Stimulated activated naive B cell treated with anti-CD40 and anti-IgM and Interleukin-4, amounts not matched to agents 10 μg/mL and 1 μg/mL and 100 μg/mL, for 72 hours (primary cell): ENCODE measurements at regions not wholly inside any gene's neighbourhood (a gene's known extent, or its start where the extent isn't known, plus 50 kb on each side); places are given as distances from the start of the nearest gene placed in this dataset.

Source experiments
- ATAC-seq, 2 donors: fragments of 150-1000 bp; cut with Tn5 transposase; replicated peaks; 2 replicates each; pipeline ENCODE4 v1.10.0; 2021; ENCODE audit warnings: moderate library complexity in 1 of 2
- DNase-seq: peaks from one replicate; pipeline ENCODE4 v3.0.0; 2021
- H3K27ac Mint-ChIP-seq: one replicate; pipeline ENCODE4 v1.8.0; 2022; ENCODE audit warnings: mild to moderate bottlenecking, mixed read lengths
- H3K27me3 Mint-ChIP-seq, 2 donors: one replicate each; pipeline ENCODE4 v1.8.0; 2022; ENCODE audit warnings: mixed read lengths in 2 of 2
- H3K36me3 Mint-ChIP-seq, 2 donors: one replicate each; pipeline ENCODE4 v1.8.0; 2022; ENCODE audit warnings: mixed read lengths in 2 of 2, mild to moderate bottlenecking in 1 of 2
- H3K4me1 Mint-ChIP-seq, 2 donors: one replicate each; pipeline ENCODE4 v1.8.0; 2022; ENCODE audit warnings: mixed read lengths in 2 of 2, mild to moderate bottlenecking in 1 of 2
- H3K4me3 Mint-ChIP-seq, 2 donors: one replicate each; pipeline ENCODE4 v1.8.0; 2022; ENCODE audit warnings: mild to moderate bottlenecking in 2 of 2, mixed read lengths in 2 of 2, moderate library complexity in 1 of 2
- H3K9me3 Mint-ChIP-seq, 2 donors: one replicate each; pipeline ENCODE4 v1.8.0; 2022; ENCODE audit warnings: mixed read lengths in 2 of 2, mild to moderate bottlenecking in 1 of 2

DNA sequence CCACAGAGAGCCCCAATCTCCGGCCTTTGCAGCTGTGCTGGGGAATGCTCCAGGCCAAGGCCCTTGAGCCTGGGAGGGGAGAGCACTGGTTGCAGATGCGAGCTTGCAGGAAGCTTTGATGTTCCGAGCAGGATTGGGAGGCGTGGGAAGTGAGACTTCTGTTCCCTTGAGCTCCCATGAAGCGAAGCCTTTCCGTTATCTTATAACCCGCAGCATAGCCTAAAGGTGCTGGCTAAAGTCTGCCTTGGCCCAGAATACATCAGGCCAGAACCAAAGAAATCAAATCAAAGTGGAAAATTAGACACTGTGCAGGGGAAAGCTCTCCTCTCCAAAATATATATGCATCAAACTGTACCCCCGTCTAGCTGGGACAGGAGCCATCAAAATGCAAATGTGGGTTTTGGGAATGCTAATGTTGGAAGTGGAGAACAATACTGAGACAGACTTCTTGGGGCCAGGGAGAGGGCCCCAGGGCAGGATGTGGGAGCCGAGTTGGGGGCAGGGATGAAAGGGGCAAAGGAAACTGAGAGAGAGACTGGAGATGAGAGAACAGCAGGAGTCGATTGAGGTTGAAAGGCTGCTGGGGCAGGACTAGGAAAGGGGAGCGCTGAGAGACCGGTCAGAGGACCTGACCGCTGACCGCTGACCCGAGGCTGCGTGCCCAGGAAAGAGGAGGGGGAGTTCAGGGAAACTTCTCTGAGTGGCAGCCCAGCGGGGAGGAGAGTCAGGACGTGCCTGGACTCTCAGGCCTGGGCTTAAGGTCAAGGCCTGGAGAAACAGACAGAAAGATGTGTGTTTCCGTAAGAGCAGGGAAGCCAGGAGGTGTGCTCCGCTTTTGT, 152.2 kb upstream of the PARP11 start:
- H3K27ac Mint-ChIP-seq, result no peak overlapping the region
- ATAC-seq (no peak), DNase-seq (no peak)
- H3K4me3 Mint-ChIP-seq, result no peak overlapping the region
- H3K27me3 Mint-ChIP-seq, result peaks cover 0 to 3% of the 10 kb centered on the region in 2 donors
- H3K36me3 Mint-ChIP-seq, result no peaks in the 10 kb centered on the region
- peaks cover 12 to 20% of the 10 kb centered on the region in 2 donors for H3K4me1 Mint-ChIP-seq
- no peaks in the 10 kb centered on the region for H3K9me3 Mint-ChIP-seq

DNA sequence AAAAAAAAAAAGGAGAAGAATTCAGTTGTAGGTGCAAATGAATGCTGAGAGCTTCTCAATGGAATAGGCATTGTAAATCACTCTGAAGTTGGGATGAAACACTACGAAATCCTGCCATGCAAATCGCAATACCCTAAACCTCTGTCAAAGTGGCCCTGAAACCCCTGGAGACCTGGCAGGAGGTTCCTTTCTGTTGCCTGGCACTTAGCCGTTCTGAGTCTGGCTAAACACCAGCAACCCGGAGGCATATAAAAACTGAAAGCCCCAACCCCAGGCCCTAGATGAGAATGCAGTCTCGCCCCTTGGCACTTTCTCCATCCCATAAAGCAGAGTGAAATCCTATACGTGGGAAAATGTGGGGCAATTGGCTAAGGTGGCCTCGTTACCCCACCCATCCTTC, 151.5 kb upstream of the PARP11 start:
- H3K4me1 Mint-ChIP-seq, result peaks cover 10 to 17% of the 10 kb centered on the region in 2 donors
- H3K27ac Mint-ChIP-seq, result no peak overlapping the region
- H3K9me3 Mint-ChIP-seq, result no peaks in the 10 kb centered on the region
- ATAC-seq (no peak), DNase-seq (no peak)
- peaks cover 0 to 5% of the 10 kb centered on the region in 2 donors for H3K27me3 Mint-ChIP-seq
- H3K36me3 Mint-ChIP-seq, result no peaks in the 10 kb centered on the region
- H3K4me3 Mint-ChIP-seq, result no peak overlapping the region

DNA sequence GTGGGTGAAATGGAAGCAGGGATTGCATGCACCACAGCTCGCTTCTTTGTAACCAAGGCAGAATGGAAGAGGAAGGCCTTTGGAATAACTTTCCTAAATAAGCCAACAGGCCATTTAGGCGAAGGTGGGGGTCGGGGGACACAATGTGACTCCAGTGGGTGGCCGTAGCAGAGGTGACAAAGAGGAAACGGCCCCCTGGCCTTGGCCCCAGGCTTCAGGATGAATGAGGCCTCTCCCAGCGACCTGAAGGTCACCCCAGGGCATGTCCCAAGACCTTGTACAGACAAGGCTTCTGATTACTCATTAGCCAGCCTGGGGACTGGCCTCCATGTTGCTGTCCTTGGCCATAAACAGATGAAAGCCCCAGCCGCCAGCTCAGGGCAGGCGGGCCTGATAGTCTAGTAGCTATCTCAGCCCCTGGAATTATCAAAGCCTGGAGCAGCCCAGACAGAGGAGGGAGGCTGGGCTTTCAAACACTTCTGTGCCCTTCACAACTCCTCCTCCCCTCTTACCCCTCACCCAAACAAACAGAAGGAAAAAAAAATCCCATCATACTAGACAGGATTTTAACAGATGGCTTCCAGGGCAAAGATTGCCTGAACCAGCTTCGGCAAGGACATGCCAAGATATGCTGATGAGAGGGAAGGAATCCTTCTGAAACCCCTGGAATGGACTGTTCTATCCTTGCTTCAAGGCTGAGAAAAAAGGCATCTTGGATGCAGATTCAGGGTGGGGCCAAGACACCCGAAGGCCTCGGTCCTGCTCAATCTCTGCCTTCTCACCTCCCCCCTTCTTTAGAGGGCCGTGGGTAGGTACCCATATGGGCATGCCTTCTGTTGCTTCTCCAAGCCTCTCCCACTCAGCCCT, 142.3 kb upstream of the PARP11 start:
- Mint-ChIP-seq H3K36me3 (no peaks in the 10 kb centered on the region), H3K4me3 (no peak overlapping the region), H3K27ac (no peak overlapping the region), H3K4me1 (no peaks in the 10 kb centered on the region), H3K9me3 (no peaks in the 10 kb centered on the region), H3K27me3 (peaks cover 0 to 18% of the 10 kb centered on the region in 2 donors)
- ATAC-seq (no peak), DNase-seq (no peak)

DNA sequence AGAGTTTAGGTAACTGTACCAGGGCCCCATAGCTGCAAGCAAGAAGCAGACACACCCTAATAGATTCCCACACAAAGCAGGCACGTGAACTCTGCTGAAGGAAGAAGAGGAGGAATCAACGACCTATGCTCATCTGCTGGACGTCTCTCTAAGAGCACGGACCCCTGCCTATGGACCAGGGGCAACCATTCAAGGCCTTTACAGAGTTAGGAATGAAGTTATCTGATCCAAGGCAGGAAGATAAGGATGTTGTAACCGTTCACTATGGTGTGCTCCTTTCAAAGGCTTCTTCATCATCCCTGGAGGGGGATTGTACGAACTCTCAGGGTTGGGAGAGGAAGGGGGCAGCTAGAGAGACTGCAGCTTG, 141.6 kb upstream of the PARP11 start:
- Mint-ChIP-seq H3K36me3 (no peaks in the 10 kb centered on the region), H3K9me3 (no peaks in the 10 kb centered on the region), H3K27me3 (peaks cover 0 to 14% of the 10 kb centered on the region in 2 donors), H3K27ac (no peak overlapping the region), H3K4me3 (no peak overlapping the region), H3K4me1 (no peaks in the 10 kb centered on the region)
- ATAC-seq, result no peak
- no peak for DNase-seq

DNA sequence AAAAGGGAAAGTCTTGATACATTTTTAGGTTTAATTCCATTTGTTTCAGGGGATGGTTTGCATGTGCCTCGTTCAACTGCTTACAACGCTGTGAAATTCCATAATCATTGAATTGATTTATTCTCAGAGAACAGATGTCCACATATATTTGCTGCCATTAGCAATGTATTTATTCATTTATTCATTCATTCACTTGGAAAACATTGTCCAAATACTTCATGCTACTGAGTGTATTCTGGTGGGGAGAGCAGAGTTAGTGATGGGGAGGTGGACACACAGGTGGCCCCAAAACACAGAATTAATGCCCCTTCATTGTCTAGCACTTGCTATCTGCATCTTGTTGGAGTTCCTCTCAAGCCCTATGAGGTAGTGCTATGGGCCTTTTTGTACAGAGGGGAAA, 141.2 kb upstream of the PARP11 start:
- no peaks in the 10 kb centered on the region for H3K4me1 Mint-ChIP-seq
- ATAC-seq (no peak), DNase-seq (no peak)
- no peaks in the 10 kb centered on the region for H3K9me3 Mint-ChIP-seq
- no peak overlapping the region for H3K27ac Mint-ChIP-seq
- peaks cover 0 to 10% of the 10 kb centered on the region in 2 donors for H3K27me3 Mint-ChIP-seq
- H3K36me3 Mint-ChIP-seq, result no peaks in the 10 kb centered on the region
- no peak overlapping the region for H3K4me3 Mint-ChIP-seq

DNA sequence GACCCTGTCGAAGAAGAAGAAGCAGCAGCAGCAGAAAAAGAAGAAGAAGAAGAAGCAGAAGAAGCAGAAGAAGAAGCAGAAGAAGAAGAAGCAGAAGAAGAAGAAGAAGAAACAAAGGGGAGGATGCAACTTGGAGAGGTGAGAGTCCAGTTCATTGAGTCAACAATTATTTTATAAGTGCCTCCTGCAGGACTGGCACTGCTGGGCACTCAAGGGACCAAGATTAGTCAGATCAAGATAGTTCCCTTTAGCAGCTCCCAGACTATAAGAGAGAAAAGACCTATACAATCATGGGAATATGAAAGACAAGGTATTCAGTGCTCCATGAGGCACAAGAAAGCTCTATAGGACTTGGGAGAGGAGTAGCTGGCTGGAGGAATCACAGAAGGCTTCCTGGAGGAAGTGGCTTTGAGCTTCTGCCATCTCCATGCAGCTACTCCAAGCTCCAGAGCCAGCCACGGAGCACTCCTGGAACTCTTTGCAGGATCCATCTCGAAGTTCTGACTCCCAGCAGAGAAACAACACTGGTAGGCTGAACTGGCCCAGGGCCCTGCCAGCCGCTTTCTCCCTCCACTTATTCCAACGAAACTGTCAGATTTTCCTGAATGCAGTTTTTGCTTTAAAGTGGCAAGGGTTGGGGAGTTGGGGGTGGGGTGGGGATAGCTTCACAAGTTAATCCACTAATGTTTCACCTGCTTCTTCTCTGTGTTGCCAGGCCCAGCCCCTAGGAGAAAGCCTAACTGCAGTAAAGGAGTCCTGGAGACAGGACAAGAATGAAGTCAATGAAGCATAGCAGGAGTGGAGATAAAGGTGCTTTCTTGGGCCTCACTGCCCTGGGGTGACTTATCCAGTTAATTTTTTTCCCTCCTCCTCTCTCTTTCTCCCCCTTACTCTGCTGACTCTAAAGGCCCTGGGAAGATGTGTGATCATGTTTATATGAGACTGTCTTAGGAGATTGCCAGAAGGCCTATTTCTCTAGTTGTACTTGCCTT, 140.1 kb upstream of the PARP11 start:
- H3K27me3 Mint-ChIP-seq, result peaks cover 0 to 8% of the 10 kb centered on the region in 2 donors
- no peaks in the 10 kb centered on the region for H3K4me1 Mint-ChIP-seq
- ATAC-seq (no peak), DNase-seq (no peak)
- H3K27ac Mint-ChIP-seq, result no peak overlapping the region
- H3K36me3 Mint-ChIP-seq, result no peaks in the 10 kb centered on the region
- H3K4me3 Mint-ChIP-seq, result no peak overlapping the region
- H3K9me3 Mint-ChIP-seq, result no peaks in the 10 kb centered on the region

DNA sequence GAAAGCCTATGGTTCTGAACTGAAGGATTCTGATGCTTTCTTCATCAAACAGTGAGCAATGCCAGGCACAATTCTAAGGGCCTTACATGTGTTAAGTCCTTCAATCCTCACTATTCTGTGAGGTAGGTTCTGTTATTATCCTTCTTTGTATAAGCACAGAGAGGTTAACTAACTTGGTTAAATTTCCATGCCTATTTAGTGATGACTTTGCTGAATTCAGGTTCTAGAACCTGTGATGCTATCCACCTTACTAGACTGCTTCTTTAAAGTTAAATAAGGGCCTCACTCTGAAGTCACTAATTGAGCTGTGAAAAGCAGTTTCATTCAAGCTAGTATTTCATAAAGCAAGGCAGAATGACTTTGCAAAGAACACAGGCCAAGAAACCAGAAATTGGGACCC, 138.9 kb upstream of the PARP11 start:
- Mint-ChIP-seq H3K36me3 (no peaks in the 10 kb centered on the region), H3K9me3 (no peaks in the 10 kb centered on the region), H3K27ac (no peak overlapping the region), H3K4me1 (no peaks in the 10 kb centered on the region), H3K4me3 (no peak overlapping the region), H3K27me3 (peaks cover 0 to 5% of the 10 kb centered on the region in 2 donors)
- no peak for ATAC-seq
- DNase-seq, result no peak

GRCh38 chr12:4011597-4011996, 138.4 kb upstream of the PARP11 start:
- no peak for DNase-seq
- peaks cover 0 to 5% of the 10 kb centered on the region in 2 donors for H3K27me3 Mint-ChIP-seq
- H3K4me1 Mint-ChIP-seq, result no peaks in the 10 kb centered on the region
- no peaks in the 10 kb centered on the region for H3K9me3 Mint-ChIP-seq
- H3K36me3 Mint-ChIP-seq, result no peaks in the 10 kb centered on the region
- no peak for ATAC-seq
- H3K4me3 Mint-ChIP-seq, result no peak overlapping the region
- no peak overlapping the region for H3K27ac Mint-ChIP-seq

DNA sequence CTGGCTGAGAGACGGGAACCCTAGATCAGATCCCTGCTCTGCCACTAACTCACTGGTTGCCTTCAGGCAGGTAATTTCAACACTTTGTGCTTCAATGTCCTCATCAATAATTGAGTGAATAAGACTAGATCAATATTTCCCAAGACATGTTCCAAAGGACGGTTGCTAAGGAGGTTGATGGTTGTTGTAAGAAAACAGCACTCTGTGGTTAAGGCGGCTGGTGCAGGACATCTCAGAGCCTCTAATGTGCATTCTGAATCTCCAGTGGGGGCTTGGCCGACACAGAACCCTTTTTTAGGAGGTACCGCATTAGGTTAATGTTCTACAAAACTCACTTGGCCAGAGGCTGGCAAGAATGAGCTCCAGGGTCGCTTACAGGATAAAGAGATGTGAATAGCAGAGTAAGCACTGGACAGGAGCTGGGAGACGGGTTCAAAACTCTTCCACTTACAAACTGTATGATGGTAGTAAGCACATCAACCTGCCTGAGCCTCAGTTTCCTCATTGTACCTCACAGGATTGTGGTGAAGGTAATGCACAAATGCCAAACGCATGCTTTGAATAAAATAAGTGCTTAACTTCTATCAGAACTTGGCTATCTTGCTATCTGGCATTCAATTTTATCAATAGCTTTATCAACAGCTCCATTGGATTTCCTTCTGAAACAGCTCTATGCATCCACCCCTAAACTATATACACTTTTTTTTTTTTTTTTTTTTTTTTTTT, 136.9 kb upstream of the PARP11 start:
- H3K27ac Mint-ChIP-seq, result no peak overlapping the region
- no peaks in the 10 kb centered on the region for H3K9me3 Mint-ChIP-seq
- DNase-seq, result no peak
- no peak for ATAC-seq
- no peaks in the 10 kb centered on the region for H3K4me1 Mint-ChIP-seq
- peaks cover 0 to 5% of the 10 kb centered on the region in 2 donors for H3K27me3 Mint-ChIP-seq
- H3K4me3 Mint-ChIP-seq, result no peak overlapping the region
- no peaks in the 10 kb centered on the region for H3K36me3 Mint-ChIP-seq

- no peak for ATAC-seq
- H3K4me1 Mint-ChIP-seq, result no peaks in the 10 kb centered on the region
- H3K36me3 Mint-ChIP-seq, result no peaks in the 10 kb centered on the region
- H3K4me3 Mint-ChIP-seq, result no peak overlapping the region
- DNase-seq, result no peak
- no peak overlapping the region for H3K27ac Mint-ChIP-seq
- peaks cover 4 to 8% of the 10 kb centered on the region in 2 donors for H3K27me3 Mint-ChIP-seq
- H3K9me3 Mint-ChIP-seq, result no peaks in the 10 kb centered on the region
Measured at GRCh38 chr12:4006743-4007142, 133.5 kb upstream of the PARP11 start.

- Mint-ChIP-seq H3K27me3 (peaks cover 4% of the 10 kb centered on the region in 2 donors), H3K36me3 (peaks cover 0 to under 1% of the 10 kb centered on the region in 2 donors), H3K4me3 (no peak overlapping the region), H3K27ac (no peak overlapping the region), H3K9me3 (peaks cover 2% of the 10 kb centered on the region in 2 donors), H3K4me1 (no peaks in the 10 kb centered on the region)
- ATAC-seq, result no peak
- DNase-seq, result no peak
Measured at GRCh38 chr12:4005851-4006430, 132.7 kb upstream of the PARP11 start.

- Mint-ChIP-seq H3K27ac (no peak overlapping the region), H3K9me3 (peaks cover 2 to 6% of the 10 kb centered on the region in 2 donors), H3K27me3 (peaks cover 4% of the 10 kb centered on the region in 2 donors), H3K4me3 (no peak overlapping the region), H3K36me3 (peaks cover 0 to 4% of the 10 kb centered on the region in 2 donors), H3K4me1 (no peaks in the 10 kb centered on the region)
- DNase-seq (no peak), ATAC-seq (no peak)
Measured at GRCh38 chr12:4003576-4003975, 130.4 kb upstream of the PARP11 start.

GRCh38 chr12:4002601-4003000, 129.4 kb upstream of the PARP11 start:
- no peak for ATAC-seq
- H3K4me1 Mint-ChIP-seq, result no peaks in the 10 kb centered on the region
- H3K4me3 Mint-ChIP-seq, result no peak overlapping the region
- peaks cover 0 to 4% of the 10 kb centered on the region in 2 donors for H3K36me3 Mint-ChIP-seq
- DNase-seq, result no peak
- H3K27ac Mint-ChIP-seq, result no peak overlapping the region
- H3K9me3 Mint-ChIP-seq, result peaks cover 2 to 6% of the 10 kb centered on the region in 2 donors
- peaks cover 4 to 8% of the 10 kb centered on the region in 2 donors for H3K27me3 Mint-ChIP-seq
